GM13976 (cell line): ENCODE measurements at regions not wholly inside any gene's neighbourhood (a gene's known extent, or its start where the extent isn't known, plus 50 kb on each side); places are given as distances from the start of the nearest gene placed in this dataset.

Experiments used
- DNase-seq: peaks from one replicate; pipeline ENCODE4 v3.0.0; 2012; ENCODE audit warnings: low spot score
- CTCF ChIP-seq: IDR thresholded peaks from 2 replicates; pipeline ENCODE4 v1.5.1; 2012; ENCODE audit warnings: borderline replicate concordance, mild to moderate bottlenecking; ENCODE audit not compliant: insufficient read depth; ENCODE audit errors: extremely low read depth, missing control alignments, control extremely low read depth
- in situ Hi-C: fragments of 300-500 bp; cut with MboI; formaldehyde crosslinking; loops from one replicate; pipeline ENCODE4 v1.12.0; 2022; ENCODE audit warnings: low sequenced_read_pairs, mixed read lengths, inconsistent platforms; ENCODE audit not compliant: unreplicated experiment

DNA sequence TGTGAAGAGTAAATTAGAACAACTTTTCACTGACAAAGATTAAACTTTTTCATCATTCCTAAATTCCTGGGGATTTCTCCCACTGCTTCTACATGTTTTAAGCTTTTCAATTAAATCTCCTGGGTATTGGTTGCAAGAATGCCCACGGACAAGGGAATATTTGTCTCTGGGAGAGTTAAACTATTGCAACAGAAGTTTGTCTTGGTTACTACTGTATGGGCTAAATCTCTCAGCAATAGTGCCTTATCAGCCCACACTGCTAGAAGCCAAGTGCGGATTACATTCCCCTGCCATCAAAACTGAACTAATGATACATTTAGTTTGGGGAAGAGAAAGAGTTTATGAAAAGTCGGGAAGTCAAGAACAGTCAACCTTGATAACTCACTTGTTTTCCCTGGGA, 528.2 kb upstream of the C9orf72 start:
- no peak for DNase-seq
- no peak for TF ChIP-seq CTCF
- in situ Hi-C loops = no loop called here

GRCh38 chr9:28105001-28105400, 531.7 kb upstream of the C9orf72 start:
- in situ Hi-C loops = no loop called here
- TF ChIP-seq CTCF = no peak
- no peak for DNase-seq

GRCh38 chr9:28120184-28120583, 546.9 kb upstream of the C9orf72 start:
- TF ChIP-seq CTCF = no peak
- in situ Hi-C loops = no loop called here
- DNase-seq = no peak

DNA sequence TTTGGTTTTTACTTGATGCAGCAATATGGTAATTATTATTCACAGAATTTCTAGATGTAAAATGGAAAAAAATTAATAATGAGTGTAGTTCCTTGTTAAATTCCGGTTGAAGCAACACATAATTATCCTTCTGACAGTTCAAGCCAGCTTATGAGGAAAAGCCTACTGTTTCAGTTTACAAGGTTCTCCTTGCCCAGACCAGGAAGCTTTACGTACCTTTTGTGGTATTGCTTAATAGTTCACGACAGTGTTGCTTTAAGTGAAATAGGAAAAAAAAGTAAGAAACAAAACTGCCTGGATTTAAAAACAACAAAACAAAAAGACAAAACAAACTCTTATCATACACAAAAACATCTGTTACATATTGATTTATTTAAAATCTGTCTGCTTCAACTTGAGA, 547.3 kb upstream of the C9orf72 start:
- no peak for DNase-seq
- TF ChIP-seq CTCF = no peak
- in situ Hi-C loops = no loop called here

GRCh38 chr9:28121366-28121765, 548.1 kb upstream of the C9orf72 start:
- DNase-seq = no peak
- in situ Hi-C loops = no loop called here
- TF ChIP-seq CTCF = no peak

DNA sequence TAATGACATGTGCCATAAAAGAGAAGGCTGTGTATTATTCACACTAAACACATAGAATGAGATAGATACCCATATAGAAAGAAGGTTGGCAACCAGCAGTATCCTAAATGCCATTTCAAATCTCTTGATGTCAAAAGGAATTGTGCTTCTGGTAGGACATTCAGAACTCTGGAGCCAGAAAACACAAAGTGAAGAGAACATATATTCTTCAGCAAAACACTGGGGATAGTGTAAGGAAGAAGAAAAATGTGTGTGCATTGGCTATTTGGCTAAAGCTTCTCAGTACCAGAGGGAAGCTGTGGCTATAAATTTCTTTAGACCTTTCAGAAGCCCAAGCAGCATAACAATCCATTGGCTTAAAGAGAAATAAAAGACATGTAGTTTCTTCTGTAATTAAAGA, 551.6 kb upstream of the C9orf72 start:
- TF ChIP-seq CTCF = no peak
- DNase-seq = no peak
- in situ Hi-C loops = no loop called here

GRCh38 chr9:28127101-28127500, 553.8 kb upstream of the C9orf72 start:
- TF ChIP-seq CTCF = no peak
- no peak for DNase-seq
- in situ Hi-C loops = no loop called here
